SK-N-SH (cell line): ENCODE measurements at regions not wholly inside any gene's neighbourhood (a gene's known extent, or its start where the extent isn't known, plus 50 kb on each side); places are given as distances from the start of the nearest gene placed in this dataset.

Source experiments
- CTCF ChIA-PET: fragments of 300-600, 350-600 bp; formaldehyde crosslinking; extraction: SDS; loops from one replicate; lab custom pipeline; 2021; lab: Yijun Ruan, JAX
- POLR2A ChIA-PET: fragments of 350-600 bp; sonication (Branson Sonifier 250); formaldehyde crosslinking; extraction: SDS; loops from one replicate; lab custom pipeline; 2020; ENCODE audit warnings: antibody characterized with exemption, inconsistent platforms; lab: Yijun Ruan, JAX
- DNase-seq: peaks from one replicate; pipeline ENCODE4 v3.0.0; 2012
- H2AFZ ChIP-seq: fragments of 200-600 bp; sonication (generic); 2 replicates; pipeline ENCODE4 v1.8.1; 2016; ENCODE audit warnings: antibody characterized with exemption, mild to moderate bottlenecking, low read depth
- H3F3A ChIP-seq: fragments of 200-600 bp; sonication (generic); replicated peaks from 2 replicates; pipeline ENCODE3; 2016; ENCODE audit warnings: antibody characterized with exemption, mild to moderate bottlenecking; ENCODE audit not compliant: insufficient read depth
- H3K27ac ChIP-seq, 2 experiments: fragments of 200-500 bp in 1 of 2; fragments of 200-600 bp in 1 of 2; sonication (Bioruptor generic) in 1 of 2; sonication (generic), shearing (Covaris generic) in 1 of 2; 2 replicates each; pipeline versions ENCODE4 v1.5.1 to v1.6.1; 2014 to 2016; ENCODE audit warnings: low read depth in 2 of 2, inconsistent platforms in 1 of 2, low read length in 1 of 2, mild to moderate bottlenecking in 1 of 2, mixed read lengths in 1 of 2
- H3K27me3 ChIP-seq: fragments of 200-600 bp; sonication (generic), shearing (Covaris generic); 2 replicates; pipeline ENCODE4 v1.6.1; 2016; ENCODE audit warnings: mixed run types; ENCODE audit not compliant: insufficient read depth
- H3K36me3 ChIP-seq, 2 experiments: fragments of 200-500 bp in 1 of 2; fragments of 200-600 bp in 1 of 2; sonication (Bioruptor generic) in 1 of 2; sonication (generic) in 1 of 2; replicated peaks in 1 of 2; 2 replicates each; pipeline versions ENCODE3 to v1.5.1; 2014 to 2016; ENCODE audit warnings: low read length in 1 of 2, mild to moderate bottlenecking in 1 of 2; ENCODE audit not compliant: insufficient read depth in 2 of 2, control insufficient read depth in 1 of 2
- H3K4me1 ChIP-seq, 2 experiments: fragments of 200-500 bp in 1 of 2; fragments of 200-600 bp in 1 of 2; sonication (Bioruptor generic) in 1 of 2; sonication (generic), shearing (Covaris generic) in 1 of 2; 2 replicates each; pipeline versions ENCODE4 v1.5.1 to v1.6.1; 2014 to 2016; ENCODE audit warnings: low read depth in 1 of 2, low read length in 1 of 2, mixed run types in 1 of 2; ENCODE audit not compliant: insufficient read depth in 2 of 2, control insufficient read depth in 1 of 2
- H3K4me2 ChIP-seq: fragments of 200-600 bp; sonication (generic), shearing (Covaris generic); 2 replicates; pipeline ENCODE4 v1.6.1; 2017; ENCODE audit warnings: mixed run types
- H3K4me3 ChIP-seq, 2 experiments: fragments of 200-500 bp in 1 of 2; fragments of 200-600 bp in 1 of 2; sonication (Bioruptor generic) in 1 of 2; sonication (generic), shearing (Covaris generic) in 1 of 2; 2 replicates each; pipeline versions ENCODE4 v1.5.1 to v1.8.1; 2014 to 2016; ENCODE audit warnings: low read depth in 2 of 2, inconsistent platforms in 1 of 2, low read length in 1 of 2, mild to moderate bottlenecking in 1 of 2, mixed read lengths in 1 of 2, moderate library complexity in 1 of 2
- H3K79me2 ChIP-seq: fragments of 200-600 bp; sonication (generic); 2 replicates; pipeline ENCODE4 v1.8.1; 2017; ENCODE audit warnings: mild to moderate bottlenecking; ENCODE audit not compliant: insufficient read depth
- H3K9ac ChIP-seq: fragments of 200-600 bp; sonication (generic); 2 replicates; pipeline ENCODE4 v1.6.1; 2017; ENCODE audit warnings: mixed run types
- H3K9me2 ChIP-seq: fragments of 200-600 bp; sonication (generic); 2 replicates; pipeline ENCODE4 v1.6.1; 2017; ENCODE audit warnings: mixed run types
- H3K9me3 ChIP-seq: fragments of 200-600 bp; sonication (generic); 2 replicates; pipeline ENCODE4 v1.6.1; 2017; ENCODE audit warnings: mixed run types, mild to moderate bottlenecking, moderate library complexity
- H4K20me1 ChIP-seq: fragments of 200-600 bp; sonication (generic); 2 replicates; pipeline ENCODE4 v1.6.1; 2017; ENCODE audit warnings: mild to moderate bottlenecking, mixed run types; ENCODE audit not compliant: insufficient read depth
- CHD2 ChIP-seq: fragments of 150-350 bp; IDR thresholded peaks from 2 replicates; pipeline ENCODE4 v1.6.1; 2018; ENCODE audit warnings: low read length; ENCODE audit not compliant: partially characterized antibody
- GABPA ChIP-seq: IDR thresholded peaks from 2 replicates; pipeline ENCODE4 v1.4.0; 2012; ENCODE audit warnings: low read depth, mild to moderate bottlenecking
- GATA2 ChIP-seq: sonication (generic); formaldehyde crosslinking; IDR thresholded peaks from 2 replicates; pipeline ENCODE4 v1.5.0; 2020; ENCODE audit warnings: mild to moderate bottlenecking, missing genetic modification reagents
- JUND ChIP-seq: IDR thresholded peaks from 2 replicates; pipeline ENCODE4 v1.4.0; 2012
- MXI1 ChIP-seq: IDR thresholded peaks from 2 replicates; pipeline ENCODE4 v1.6.1; 2012; ENCODE audit warnings: mild to moderate bottlenecking, low read depth, low read length, improper control_type of control experiment
- NFIC ChIP-seq: IDR thresholded peaks from 2 replicates; pipeline ENCODE4 v1.4.0; 2012; ENCODE audit warnings: borderline replicate concordance
- NRF1 ChIP-seq: IDR thresholded peaks from 2 replicates; pipeline ENCODE4 v1.6.1; 2012; ENCODE audit warnings: low read depth, mild to moderate bottlenecking, low read length
- RFX5 ChIP-seq: IDR thresholded peaks from 2 replicates; pipeline ENCODE4 v1.6.1; 2012; ENCODE audit warnings: mild to moderate bottlenecking, improper control_type of control experiment, low read length
- SMC3 ChIP-seq: IDR thresholded peaks from 2 replicates; pipeline ENCODE4 v1.6.1; 2012; ENCODE audit warnings: low read depth, low read length, improper control_type of control experiment
- TCF12 ChIP-seq: IDR thresholded peaks from 2 replicates; pipeline ENCODE4 v1.4.0; 2012
- YY1 ChIP-seq: IDR thresholded peaks from 2 replicates; pipeline ENCODE4 v1.4.0; 2012; ENCODE audit warnings: low read depth, mild to moderate bottlenecking
- WGBS: methylation state at CpG from one replicate; pipeline ENCODE4 v1.1.6; 2017; ENCODE audit warnings: low lambda C conversion rate; 5-methylcytosine and 5-hydroxymethylcytosine counted together
- TF ChIP-seq, protein P1 (sequence below): IDR thresholded peaks from 2 replicates; pipeline ENCODE4 v1.4.0; 2012; ENCODE audit warnings: low read depth, borderline replicate concordance
- TF ChIP-seq, protein P2 (sequence below): IDR thresholded peaks from 2 replicates; pipeline ENCODE4 v1.4.0; 2012; ENCODE audit warnings: low read depth, borderline replicate concordance
- TF ChIP-seq, protein P3 (sequence below): fragments of 200-600 bp; sonication (generic); IDR thresholded peaks from 2 replicates; pipeline ENCODE4 v1.6.1; 2017; ENCODE audit warnings: antibody characterized with exemption, mild to moderate bottlenecking, moderate library complexity
- TF ChIP-seq, protein P4 (sequence below): IDR thresholded peaks from 2 replicates; pipeline ENCODE4 v1.6.1; 2012; ENCODE audit warnings: mild to moderate bottlenecking, low read depth, low read length, moderate library complexity
- TF ChIP-seq, protein P5 (sequence below): IDR thresholded peaks from 2 replicates; pipeline ENCODE4; 2012

DNA sequence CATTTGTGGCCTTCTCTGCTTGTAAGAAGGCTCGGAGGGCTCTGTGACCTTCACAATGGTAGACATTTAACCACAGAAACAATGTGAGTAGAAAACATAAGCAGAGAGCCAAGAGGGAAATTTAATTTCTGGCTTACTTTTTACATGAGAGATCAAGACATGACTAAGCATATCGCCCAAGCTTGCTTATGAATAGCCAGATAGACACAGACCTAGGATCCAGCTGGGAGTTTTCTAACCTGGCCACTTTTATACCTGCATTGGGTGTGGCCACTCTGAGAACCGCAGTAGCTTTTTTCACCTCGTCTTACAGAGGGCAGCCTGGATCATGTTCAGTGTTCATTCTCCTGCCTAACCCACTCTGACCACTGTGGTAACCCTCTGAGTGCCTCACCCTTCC is 244.9 kb upstream of the KCNN2 start:
- TF ChIP-seq TCF12 (no peak), JUND (no peak), GABPA (no peak), CHD2 (no peak), SMC3 (no peak), YY1 (no peak), NFIC (no peak), MXI1 (no peak), RFX5 (no peak), GATA2 (no peak), NRF1 (no peak)
- TF ChIP-seq, protein P1, sequence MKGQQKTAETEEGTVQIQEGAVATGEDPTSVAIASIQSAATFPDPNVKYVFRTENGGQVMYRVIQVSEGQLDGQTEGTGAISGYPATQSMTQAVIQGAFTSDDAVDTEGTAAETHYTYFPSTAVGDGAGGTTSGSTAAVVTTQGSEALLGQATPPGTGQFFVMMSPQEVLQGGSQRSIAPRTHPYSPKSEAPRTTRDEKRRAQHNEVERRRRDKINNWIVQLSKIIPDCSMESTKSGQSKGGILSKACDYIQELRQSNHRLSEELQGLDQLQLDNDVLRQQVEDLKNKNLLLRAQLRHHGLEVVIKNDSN, result no peak
- TF ChIP-seq, protein P2, sequence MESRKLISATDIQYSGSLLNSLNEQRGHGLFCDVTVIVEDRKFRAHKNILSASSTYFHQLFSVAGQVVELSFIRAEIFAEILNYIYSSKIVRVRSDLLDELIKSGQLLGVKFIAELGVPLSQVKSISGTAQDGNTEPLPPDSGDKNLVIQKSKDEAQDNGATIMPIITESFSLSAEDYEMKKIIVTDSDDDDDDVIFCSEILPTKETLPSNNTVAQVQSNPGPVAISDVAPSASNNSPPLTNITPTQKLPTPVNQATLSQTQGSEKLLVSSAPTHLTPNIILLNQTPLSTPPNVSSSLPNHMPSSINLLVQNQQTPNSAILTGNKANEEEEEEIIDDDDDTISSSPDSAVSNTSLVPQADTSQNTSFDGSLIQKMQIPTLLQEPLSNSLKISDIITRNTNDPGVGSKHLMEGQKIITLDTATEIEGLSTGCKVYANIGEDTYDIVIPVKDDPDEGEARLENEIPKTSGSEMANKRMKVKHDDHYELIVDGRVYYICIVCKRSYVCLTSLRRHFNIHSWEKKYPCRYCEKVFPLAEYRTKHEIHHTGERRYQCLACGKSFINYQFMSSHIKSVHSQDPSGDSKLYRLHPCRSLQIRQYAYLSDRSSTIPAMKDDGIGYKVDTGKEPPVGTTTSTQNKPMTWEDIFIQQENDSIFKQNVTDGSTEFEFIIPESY, result no peak
- TF ChIP-seq, protein P3, sequence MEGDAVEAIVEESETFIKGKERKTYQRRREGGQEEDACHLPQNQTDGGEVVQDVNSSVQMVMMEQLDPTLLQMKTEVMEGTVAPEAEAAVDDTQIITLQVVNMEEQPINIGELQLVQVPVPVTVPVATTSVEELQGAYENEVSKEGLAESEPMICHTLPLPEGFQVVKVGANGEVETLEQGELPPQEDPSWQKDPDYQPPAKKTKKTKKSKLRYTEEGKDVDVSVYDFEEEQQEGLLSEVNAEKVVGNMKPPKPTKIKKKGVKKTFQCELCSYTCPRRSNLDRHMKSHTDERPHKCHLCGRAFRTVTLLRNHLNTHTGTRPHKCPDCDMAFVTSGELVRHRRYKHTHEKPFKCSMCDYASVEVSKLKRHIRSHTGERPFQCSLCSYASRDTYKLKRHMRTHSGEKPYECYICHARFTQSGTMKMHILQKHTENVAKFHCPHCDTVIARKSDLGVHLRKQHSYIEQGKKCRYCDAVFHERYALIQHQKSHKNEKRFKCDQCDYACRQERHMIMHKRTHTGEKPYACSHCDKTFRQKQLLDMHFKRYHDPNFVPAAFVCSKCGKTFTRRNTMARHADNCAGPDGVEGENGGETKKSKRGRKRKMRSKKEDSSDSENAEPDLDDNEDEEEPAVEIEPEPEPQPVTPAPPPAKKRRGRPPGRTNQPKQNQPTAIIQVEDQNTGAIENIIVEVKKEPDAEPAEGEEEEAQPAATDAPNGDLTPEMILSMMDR, result no peak
- Histone ChIP-seq H4K20me1 (no peaks in the 10 kb centered on the region), H3K4me2 (no peak overlapping the region), H3K4me1 (no peaks in the 10 kb centered on the region), H3K9me2 (no peaks in the 10 kb centered on the region), H3K36me3 (no peaks in the 10 kb centered on the region), H2AFZ (no peak overlapping the region), H3K79me2 (no peaks in the 10 kb centered on the region; the same call in 1 of the 2 replicates), H3K9me3 (no peaks in the 10 kb centered on the region), H3F3A (no peaks in the 10 kb centered on the region), H3K9ac (no peak overlapping the region), H3K4me3 (no peak overlapping the region), H3K27me3 (no peaks in the 10 kb centered on the region), H3K27ac (no peak overlapping the region)
- no peak for DNase-seq
- ChIA-PET POLR2A (no interaction called here), CTCF (no interaction called here)
- WGBS, result 6% methylated on average over 4 of the region's 4 CpGs

DNA sequence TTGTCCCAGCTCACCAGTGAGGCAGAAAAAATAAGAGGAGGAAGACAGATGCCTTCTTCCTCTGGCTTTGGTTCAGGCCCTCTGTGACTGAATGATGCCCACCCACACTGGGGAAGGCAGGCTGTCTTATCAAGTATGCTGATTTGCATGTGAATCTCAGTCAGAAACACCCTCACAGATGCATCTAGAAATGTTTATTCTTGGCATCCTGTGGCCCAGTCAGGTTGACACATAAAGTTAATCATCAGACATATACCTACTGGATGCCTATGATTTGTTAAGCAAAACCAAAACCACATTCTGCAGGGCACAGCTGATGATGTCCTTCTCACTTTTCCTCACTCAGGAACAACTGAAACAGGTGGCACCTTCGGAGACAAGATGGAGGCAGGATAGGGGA is 243.4 kb upstream of the KCNN2 start:
- ChIA-PET CTCF (no interaction called here), POLR2A (no interaction called here)
- Histone ChIP-seq H4K20me1 (no peaks in the 10 kb centered on the region), H3K4me2 (no peak overlapping the region), H2AFZ (no peak overlapping the region), H3K9ac (no peak overlapping the region), H3K27ac (no peak overlapping the region), H3K4me3 (no peak overlapping the region), H3K27me3 (no peaks in the 10 kb centered on the region), H3K79me2 (no peaks in the 10 kb centered on the region; the same call in 1 of the 2 replicates), H3F3A (no peaks in the 10 kb centered on the region), H3K9me2 (no peaks in the 10 kb centered on the region), H3K4me1 (no peaks in the 10 kb centered on the region), H3K9me3 (no peaks in the 10 kb centered on the region), H3K36me3 (no peaks in the 10 kb centered on the region)
- no peak for DNase-seq
- no peak for TF ChIP-seq YY1
- TF ChIP-seq, protein P4, sequence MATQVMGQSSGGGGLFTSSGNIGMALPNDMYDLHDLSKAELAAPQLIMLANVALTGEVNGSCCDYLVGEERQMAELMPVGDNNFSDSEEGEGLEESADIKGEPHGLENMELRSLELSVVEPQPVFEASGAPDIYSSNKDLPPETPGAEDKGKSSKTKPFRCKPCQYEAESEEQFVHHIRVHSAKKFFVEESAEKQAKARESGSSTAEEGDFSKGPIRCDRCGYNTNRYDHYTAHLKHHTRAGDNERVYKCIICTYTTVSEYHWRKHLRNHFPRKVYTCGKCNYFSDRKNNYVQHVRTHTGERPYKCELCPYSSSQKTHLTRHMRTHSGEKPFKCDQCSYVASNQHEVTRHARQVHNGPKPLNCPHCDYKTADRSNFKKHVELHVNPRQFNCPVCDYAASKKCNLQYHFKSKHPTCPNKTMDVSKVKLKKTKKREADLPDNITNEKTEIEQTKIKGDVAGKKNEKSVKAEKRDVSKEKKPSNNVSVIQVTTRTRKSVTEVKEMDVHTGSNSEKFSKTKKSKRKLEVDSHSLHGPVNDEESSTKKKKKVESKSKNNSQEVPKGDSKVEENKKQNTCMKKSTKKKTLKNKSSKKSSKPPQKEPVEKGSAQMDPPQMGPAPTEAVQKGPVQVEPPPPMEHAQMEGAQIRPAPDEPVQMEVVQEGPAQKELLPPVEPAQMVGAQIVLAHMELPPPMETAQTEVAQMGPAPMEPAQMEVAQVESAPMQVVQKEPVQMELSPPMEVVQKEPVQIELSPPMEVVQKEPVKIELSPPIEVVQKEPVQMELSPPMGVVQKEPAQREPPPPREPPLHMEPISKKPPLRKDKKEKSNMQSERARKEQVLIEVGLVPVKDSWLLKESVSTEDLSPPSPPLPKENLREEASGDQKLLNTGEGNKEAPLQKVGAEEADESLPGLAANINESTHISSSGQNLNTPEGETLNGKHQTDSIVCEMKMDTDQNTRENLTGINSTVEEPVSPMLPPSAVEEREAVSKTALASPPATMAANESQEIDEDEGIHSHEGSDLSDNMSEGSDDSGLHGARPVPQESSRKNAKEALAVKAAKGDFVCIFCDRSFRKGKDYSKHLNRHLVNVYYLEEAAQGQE, result no peak
- TF ChIP-seq, protein P5, sequence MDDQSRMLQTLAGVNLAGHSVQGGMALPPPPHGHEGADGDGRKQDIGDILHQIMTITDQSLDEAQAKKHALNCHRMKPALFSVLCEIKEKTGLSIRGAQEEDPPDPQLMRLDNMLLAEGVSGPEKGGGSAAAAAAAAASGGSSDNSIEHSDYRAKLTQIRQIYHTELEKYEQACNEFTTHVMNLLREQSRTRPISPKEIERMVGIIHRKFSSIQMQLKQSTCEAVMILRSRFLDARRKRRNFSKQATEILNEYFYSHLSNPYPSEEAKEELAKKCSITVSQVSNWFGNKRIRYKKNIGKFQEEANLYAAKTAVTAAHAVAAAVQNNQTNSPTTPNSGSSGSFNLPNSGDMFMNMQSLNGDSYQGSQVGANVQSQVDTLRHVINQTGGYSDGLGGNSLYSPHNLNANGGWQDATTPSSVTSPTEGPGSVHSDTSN, result no peak
- 14% methylated on average over 1 of the region's 1 CpG for WGBS
